Eye (tissue), 1 donor: ENCODE measurements at regions not wholly inside any gene's neighbourhood (a gene's known extent, or its start where the extent isn't known, plus 50 kb on each side); places are given as distances from the start of the nearest gene placed in this dataset.

ENCODE experiments used
- DNase-seq: peaks from one replicate; pipeline ENCODE4 v3.0.0-alpha.2; 2015

GRCh38 chr2:189268763-189269162 is 89.2 kb upstream of the COL5A2 start:
- no peak for DNase-seq

GRCh38 chr2:189273734-189274133 is 94.2 kb upstream of the COL5A2 start:
- no peak for DNase-seq

DNA sequence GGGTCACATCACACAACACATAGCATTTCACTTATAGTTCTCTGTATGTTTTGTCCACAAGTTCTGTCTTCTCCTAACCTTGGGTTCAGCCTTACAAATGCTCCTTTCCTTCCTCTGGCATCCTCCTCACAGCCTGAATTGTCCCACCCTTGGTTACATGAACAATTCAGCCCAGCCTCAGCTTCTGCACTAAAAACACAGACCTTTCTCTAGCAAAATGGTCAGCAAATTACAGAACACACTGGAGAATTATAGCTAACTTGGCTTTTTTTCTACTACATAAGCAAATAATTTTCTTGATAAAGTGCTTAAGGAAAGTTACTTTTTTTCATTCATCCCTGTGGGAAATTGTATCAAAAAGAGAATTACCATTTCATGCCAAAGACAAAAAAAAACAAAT is 94.8 kb upstream of the COL5A2 start:
- no peak for DNase-seq

- DNase-seq = peak; percentile 37
These were observed 96.7 kb upstream of the COL5A2 start for GRCh38 chr2:189276277-189276676.

DNA sequence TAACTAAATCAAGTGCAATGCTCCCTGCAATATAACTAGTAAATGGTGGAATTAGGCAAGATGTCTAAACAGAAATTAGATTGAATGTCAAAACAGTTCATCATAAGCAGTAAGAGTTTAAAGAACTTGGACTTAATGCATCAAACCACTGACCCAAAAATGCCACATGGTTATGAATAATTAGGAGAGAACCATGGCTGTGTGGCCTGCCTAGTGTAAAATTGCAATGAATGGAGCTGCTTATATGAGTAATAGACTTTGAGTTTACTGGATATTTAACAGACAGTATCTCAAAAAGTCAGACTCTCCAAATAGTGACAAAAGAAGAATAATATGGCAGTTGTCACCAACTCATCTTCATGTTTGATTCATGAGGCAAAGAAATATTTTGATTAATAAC is 101.6 kb upstream of the COL5A2 start:
- DNase-seq = peak; percentile 57

- no peak for DNase-seq
These were observed 105.8 kb upstream of the COL5A2 start for GRCh38 chr2:189285349-189285748.

- no peak for DNase-seq
These were observed 106.5 kb upstream of the COL5A2 start for GRCh38 chr2:189285962-189286645.

DNA sequence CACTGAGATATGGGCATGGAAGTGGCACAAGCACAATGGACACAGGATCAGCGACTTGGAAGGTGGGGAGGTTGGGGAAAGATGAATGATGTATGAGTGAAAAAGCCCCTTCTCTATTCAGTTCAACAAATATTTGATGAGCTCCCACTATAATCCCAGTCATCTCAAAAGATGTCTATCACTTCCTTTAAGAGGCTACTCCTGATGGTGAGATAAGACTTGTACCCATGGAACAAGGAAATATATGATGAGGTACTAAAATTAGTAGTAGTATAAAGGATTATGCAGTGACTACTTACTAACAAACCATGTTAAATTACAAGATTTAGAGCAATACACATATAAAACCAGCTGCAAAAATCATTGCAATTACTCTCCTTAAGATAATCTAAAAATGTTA is 107.8 kb upstream of the COL5A2 start:
- DNase-seq = no peak

DNA sequence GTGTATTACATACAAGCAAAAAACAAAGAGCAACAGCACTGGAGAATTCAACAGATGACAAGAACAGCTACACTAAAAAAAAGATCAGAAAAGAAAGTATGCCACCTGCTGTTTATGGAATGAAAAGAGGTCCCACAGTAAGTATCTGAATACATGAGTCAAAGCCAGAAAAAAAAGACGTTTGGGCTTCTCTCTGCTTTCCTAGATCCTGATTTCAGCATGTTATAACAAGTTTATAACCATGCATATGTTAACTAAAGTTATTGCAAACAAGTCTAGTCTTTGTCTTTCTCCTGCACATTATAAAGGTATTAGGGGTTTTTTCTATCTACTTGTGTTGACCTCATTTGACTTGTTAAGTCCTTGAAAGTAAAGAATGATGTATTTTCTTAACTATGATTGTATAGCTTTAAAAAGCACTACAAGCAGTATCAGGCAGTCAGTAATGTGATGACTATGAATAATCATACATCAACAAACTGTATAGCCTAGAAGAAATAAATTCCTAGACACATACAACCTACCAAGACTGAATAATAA is 108.5 kb upstream of the COL5A2 start:
- peak; percentile 73 for DNase-seq

- no peak for DNase-seq
These were observed 111.9 kb upstream of the COL5A2 start for GRCh38 chr2:189291460-189291859.

- DNase-seq = no peak
These were observed 113.6 kb upstream of the COL5A2 start for GRCh38 chr2:189293164-189293563.

- DNase-seq = no peak
These were observed 117.9 kb upstream of the COL5A2 start for GRCh38 chr2:189297446-189297845.

GRCh38 chr2:189298038-189298437 is 118.5 kb upstream of the COL5A2 start:
- no peak for DNase-seq

GRCh38 chr2:189298481-189298880 is 118.9 kb upstream of the COL5A2 start:
- DNase-seq = no peak

DNA sequence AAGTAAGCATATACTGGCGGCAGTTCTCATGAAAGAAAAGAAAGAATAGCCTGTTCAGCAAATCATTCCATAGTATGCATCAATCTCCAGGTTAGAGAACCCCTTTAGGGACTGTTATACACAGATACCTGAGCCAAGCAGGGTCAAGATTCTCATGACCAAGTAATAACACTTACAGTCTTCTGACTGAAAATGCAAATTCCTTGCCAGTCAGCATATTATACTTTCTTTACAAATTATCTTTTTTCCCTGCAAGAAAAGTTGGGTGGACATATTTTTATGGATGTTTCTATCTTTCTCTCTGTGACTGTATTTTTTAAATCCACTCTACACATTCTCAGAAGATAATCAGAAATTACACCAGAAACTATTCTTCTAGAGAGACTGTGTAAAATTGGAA is 120.4 kb upstream of the COL5A2 start:
- no peak for DNase-seq

DNA sequence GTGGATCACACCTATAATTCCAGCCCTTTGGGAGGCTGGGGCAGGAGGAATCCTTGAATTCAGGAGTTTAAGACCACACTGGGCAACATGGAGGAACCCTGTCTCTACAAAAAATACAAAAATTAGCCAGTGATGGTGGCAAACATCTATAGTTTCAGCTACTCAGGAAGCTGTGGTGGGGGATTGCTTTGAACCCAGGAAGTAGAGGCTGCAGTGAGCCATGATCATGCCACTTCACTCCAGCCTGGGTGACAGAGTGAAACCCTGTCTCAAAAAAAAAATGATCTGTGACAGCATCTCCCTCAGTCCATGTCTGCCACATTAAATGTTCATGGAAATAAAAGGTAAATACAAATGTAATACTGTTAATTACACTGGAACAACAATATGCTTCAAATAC is 121.4 kb upstream of the COL5A2 start:
- no peak for DNase-seq

DNA sequence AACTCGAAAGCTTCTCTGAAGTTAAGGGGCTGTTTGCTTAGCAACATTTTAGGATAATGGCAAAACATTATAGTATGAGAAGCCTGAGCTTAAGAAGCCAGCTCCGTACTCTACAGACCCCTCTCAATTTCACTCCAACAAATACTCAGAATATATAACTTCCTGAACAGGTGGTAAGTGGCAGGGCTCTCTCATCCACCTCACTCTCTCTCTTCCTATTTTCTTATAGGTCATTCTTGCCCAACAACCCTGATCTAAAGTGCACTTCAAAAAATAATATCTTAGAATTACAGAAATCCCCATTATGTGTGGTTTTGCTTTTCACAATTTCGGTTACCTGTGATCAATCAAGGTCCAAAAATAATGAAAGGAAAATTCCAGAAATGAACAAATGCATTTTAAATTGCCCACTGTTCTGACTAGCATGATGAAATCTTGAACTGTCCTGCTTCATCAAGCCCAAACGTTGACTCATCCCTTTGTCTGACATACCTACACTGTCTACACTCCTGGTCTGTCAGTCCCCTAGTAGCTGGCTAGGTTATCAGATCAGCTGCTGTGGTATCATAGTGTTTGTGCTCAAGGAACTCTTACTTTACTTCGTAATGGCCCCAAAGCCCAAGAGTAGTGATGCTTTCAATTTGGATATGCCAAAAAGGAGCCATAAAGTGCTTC is 122.8 kb upstream of the COL5A2 start:
- no peak for DNase-seq

GRCh38 chr2:189304360-189304759 is 124.8 kb upstream of the COL5A2 start:
- no peak for DNase-seq

GRCh38 chr2:189305291-189305943 is 125.9 kb upstream of the COL5A2 start:
- no peak for DNase-seq

- no peak for DNase-seq
These were observed 127.0 kb upstream of the COL5A2 start for GRCh38 chr2:189306525-189306924.

DNA sequence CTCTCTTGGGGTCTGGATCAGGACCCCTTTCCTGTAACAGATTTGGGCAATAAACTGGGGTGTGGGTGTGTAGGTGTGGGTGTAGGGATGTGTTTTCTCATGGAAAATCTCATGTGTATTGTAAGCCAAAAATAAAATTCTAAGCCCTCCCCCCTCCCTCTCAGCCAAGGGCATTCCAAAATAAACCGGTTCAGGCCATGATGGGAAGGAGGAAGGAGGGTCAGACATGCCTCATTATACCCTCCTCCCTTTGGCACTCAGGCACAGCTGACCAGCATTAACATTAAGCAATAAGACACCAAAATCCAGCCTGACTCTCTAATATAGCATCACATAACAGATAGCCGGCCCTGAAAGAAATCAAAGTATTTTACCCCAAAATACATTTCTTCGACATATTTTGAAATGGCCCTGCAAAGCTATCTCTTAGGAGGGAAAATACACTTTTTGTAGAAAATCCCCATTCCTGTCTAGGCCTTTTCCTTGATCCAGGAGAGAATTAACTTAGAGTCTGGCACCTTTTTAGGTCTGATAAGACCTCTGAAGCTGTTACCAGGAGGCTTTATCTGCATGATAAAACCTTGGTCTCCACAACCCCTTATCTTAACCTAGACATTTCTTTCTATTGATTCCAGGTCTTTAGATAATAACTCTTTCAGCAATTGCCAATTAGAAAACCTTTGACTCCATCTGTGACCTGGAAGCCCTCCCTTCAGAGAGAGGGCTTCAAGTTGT is 128.7 kb upstream of the COL5A2 start:
- no peak for DNase-seq

- DNase-seq = no peak
These were observed 129.8 kb upstream of the COL5A2 start for GRCh38 chr2:189309331-189309730.

DNA sequence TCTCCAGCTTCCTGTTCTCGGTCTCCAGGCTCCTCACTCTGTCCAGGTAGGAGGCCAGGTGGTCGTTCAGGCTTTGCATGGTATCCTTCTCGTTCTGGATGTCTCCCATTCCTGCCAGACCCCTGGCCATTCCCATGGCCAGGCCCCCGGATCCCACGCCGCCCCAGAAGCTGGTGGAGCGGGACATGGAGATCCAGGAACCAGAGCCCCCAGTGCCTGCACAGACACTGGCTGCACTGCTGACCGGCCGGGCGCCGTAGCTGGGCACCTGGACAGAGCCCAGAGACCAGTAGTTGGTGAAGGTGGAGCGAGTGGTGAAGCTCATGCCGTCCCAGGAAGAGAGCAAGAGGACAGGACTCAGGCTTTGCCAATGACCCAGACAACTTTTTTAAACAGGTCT is 129.1 kb upstream of the WDR75 start:
- DNase-seq = no peak
